IMR-90 (cell line): ENCODE measurements at regions not wholly inside any gene's neighbourhood (a gene's known extent, or its start where the extent isn't known, plus 50 kb on each side); places are given as distances from the start of the nearest gene placed in this dataset.

Source experiments
- BHLHE40 ChIP-seq: fragments of 150-350 bp; IDR thresholded peaks from 2 replicates; pipeline ENCODE4 v1.6.1; 2016; ENCODE audit warnings: mild to moderate bottlenecking, low read depth, low read length
- CTCF ChIP-seq: conservative IDR thresholded peaks from 2 replicates; pipeline ENCODE4 v1.5.1; 2012; ENCODE audit warnings: mild to moderate bottlenecking, low read depth, low read length, improper control_type of control experiment
- MAFK ChIP-seq: IDR thresholded peaks from 2 replicates; pipeline ENCODE4 v1.6.1; 2012; ENCODE audit warnings: low read depth, low read length, improper control_type of control experiment
- MXI1 ChIP-seq: IDR thresholded peaks from 2 replicates; pipeline ENCODE4 v1.6.1; 2012; ENCODE audit warnings: low read depth, mild to moderate bottlenecking, low read length, moderate library complexity, borderline replicate concordance
- POLR2A ChIP-seq: IDR thresholded peaks from 2 replicates; pipeline ENCODE4 v1.6.1; 2012; ENCODE audit warnings: mild to moderate bottlenecking, low read depth, low read length
- RAD21 ChIP-seq: IDR thresholded peaks from 2 replicates; pipeline ENCODE4 v1.6.1; 2012; ENCODE audit warnings: low read length, improper control_type of control experiment
- RCOR1 ChIP-seq: IDR thresholded peaks from 2 replicates; pipeline ENCODE4 v1.6.1; 2012; ENCODE audit warnings: mild to moderate bottlenecking, low read length, improper control_type of control experiment; ENCODE audit not compliant: insufficient replicate concordance
- SMC3 ChIP-seq: fragments of 150-350 bp; IDR thresholded peaks from 2 replicates; pipeline ENCODE4 v1.6.1; 2016; ENCODE audit warnings: low read depth, mild to moderate bottlenecking, antibody characterized with exemption, low read length, moderate library complexity

- no peak for TF ChIP-seq POLR2A
- TF ChIP-seq CTCF = no peak
- no peak for TF ChIP-seq MXI1
- no peak for TF ChIP-seq SMC3
- TF ChIP-seq MAFK = no peak
- no peak for TF ChIP-seq BHLHE40
- TF ChIP-seq RCOR1 = no peak
- no peak for TF ChIP-seq RAD21
Observed at GRCh38 chrX:150035531-150035930, 97.2 kb upstream of the EOLA2 start.
